ENCODE measurements at regions not wholly inside any gene's neighbourhood (a gene's known extent, or its start where the extent isn't known, plus 50 kb on each side); places are given as distances from the start of the nearest gene placed in this dataset.
"Not testable (repeated sequence)": the region's sequence is repeated elsewhere in the genome, so short reads cannot be mapped to it uniquely, and the experiment has no call there.

- no peak overlapping the region for H3K27ac ChIP-seq
- peaks cover 13% of the 10 kb centered on the region; the same call in 2 of the 3 replicates for H3K4me1 ChIP-seq
- ChIA-PET POLR2A (no interaction called here), CTCF (no interaction called here)
- no peak overlapping the region for H3K4me3 ChIP-seq
- ATAC-seq, result no peak
- 84% methylated on average over 1 of the region's 1 CpG for WGBS (ENCODE audit: missing lambda C conversion rate)
- no peak overlapping the region for H3K4me2 ChIP-seq
- no peak for FAIRE-seq
- no peaks in the 10 kb centered on the region for H3K9me3 ChIP-seq
- TF ChIP-seq PBX3 (IDR thresholded peaks at IDR 0.05) (no peak), CBX8 (IDR thresholded peaks at IDR 0.05) (no peak), ATOH8 (CRISPR knock-in tag; IDR thresholded peaks at IDR 0.05; ENCODE audit: low read depth) (no peak), RCOR1 (IDR thresholded peaks at IDR 0.05; ENCODE audit: low read depth, low read length) (no peak), PHF8 (IDR thresholded peaks at IDR 0.05; ENCODE audit: borderline replicate concordance, low read depth) (no peak), JUN (IDR thresholded peaks at IDR 0.05) (no peak), FOSL2 (IDR thresholded peaks at IDR 0.05) (no peak), FOSL2 (CRISPR knock-in tag; IDR thresholded peaks at IDR 0.05) (no peak), JUNB (IDR thresholded peaks at IDR 0.05) (no peak), BHLHE40 (IDR thresholded peaks at IDR 0.05; ENCODE audit: low read depth, low read length) (no peak), CHD4 (IDR thresholded peaks at IDR 0.05; ENCODE audit: borderline replicate concordance) (no peak), CTCF (IDR thresholded peaks at IDR 0.05) (no peak), MAX (IDR thresholded peaks at IDR 0.05) (no peak), RAD21 (conservative IDR thresholded peaks at IDR 0.05 in 1 of 2, IDR thresholded peaks at IDR 0.05 in 1 of 2) (no peak), MAFK (IDR thresholded peaks at IDR 0.05; ENCODE audit: partially characterized antibody) (no peak), HOXB13 (CRISPR knock-in tag; IDR thresholded peaks at IDR 0.05; ENCODE audit: low read depth) (no peak), RFX5 (IDR thresholded peaks at IDR 0.05) (no peak), MYC (IDR thresholded peaks at IDR 0.05; ENCODE audit: borderline replicate concordance, low read length) (no peak), BCL3 (IDR thresholded peaks at IDR 0.05) (no peak), ESRRA (IDR thresholded peaks at IDR 0.05; ENCODE audit: borderline replicate concordance, low read length) (no peak), MAZ (IDR thresholded peaks at IDR 0.05; ENCODE audit: borderline replicate concordance, low read depth, low read length) (no peak)
- no peak for DNase-seq (ENCODE audit: low read depth in 1 of 2, low spot score in 1 of 2)
These were observed 104.4 kb upstream of the SLC39A10 start for GRCh38 chr2:195552581-195552980.

GRCh38 chr2:195548198-195548940 is 108.7 kb upstream of the SLC39A10 start:
- 84% methylated on average over 4 of the region's 4 CpGs for WGBS (ENCODE audit: missing lambda C conversion rate)
- Histone ChIP-seq H3K4me1 (peaks cover 32% of the 10 kb centered on the region), H3K9me3 (no peaks in the 10 kb centered on the region), H3K4me3 (no peak overlapping the region), H3K27ac (peak overlapping the region; percentile 23 to 56; a peak in 2 of 6 replicates), H3K4me2 (no peak overlapping the region)
- FAIRE-seq (no peak), DNase-seq (ENCODE audit: low read depth in 1 of 2, low spot score in 1 of 2) (no peak), ATAC-seq (no peak)
- TF ChIP-seq EP300 (IDR thresholded peaks at IDR 0.05) (no peak), SMC3 (IDR thresholded peaks at IDR 0.05) (no peak), POLR2AphosphoS2 (conservative IDR thresholded peaks at IDR 0.05; ENCODE audit: low read length) (no peak)
- ChIA-PET POLR2A (no interaction called here), CTCF (interaction anchor here (0.9 to 1.6 kb wide), 6 partner anchors 13 to 112 kb away, joined by 3 to 6 read pairs (median 3); no protein-coding TSS in a partner anchor)

GRCh38 chr2:195547268-195547840 is 109.7 kb upstream of the SLC39A10 start:
- H3K9me3 ChIP-seq; FAIRE-seq; H3K4me2 ChIP-seq; DNase-seq (ENCODE audit: low read depth in 1 of 2, low spot score in 1 of 2); ATAC-seq; POLR2A ChIA-PET; H3K4me3 ChIP-seq: not testable (repeated sequence)
- Histone ChIP-seq H3K27ac (peak overlapping the region in 1 of 2 experiments; percentile 87; a peak in 3 of 6 replicates), H3K4me1 (peaks cover 36% of the 10 kb centered on the region)
- 96% methylated on average over 7 of the region's 47 CpGs for WGBS (ENCODE audit: missing lambda C conversion rate)
- CTCF ChIA-PET, result interaction anchor here (1.0 to 1.6 kb wide), 7 partner anchors 12 to 214 kb away, joined by 3 to 6 read pairs (median 3); no protein-coding TSS in a partner anchor
